Amniotic epithelial cell (primary cell): ENCODE measurements at regions not wholly inside any gene's neighbourhood (a gene's known extent, or its start where the extent isn't known, plus 50 kb on each side); places are given as distances from the start of the nearest gene placed in this dataset.
"Not testable (repeated sequence)": the region's sequence is repeated elsewhere in the genome, so short reads cannot be mapped to it uniquely, and the experiment has no call there.

Experiments
- DNase-seq: peaks from one replicate; pipeline ENCODE4 v3.0.0-alpha.2; 2010; ENCODE audit warnings: low read depth

DNA sequence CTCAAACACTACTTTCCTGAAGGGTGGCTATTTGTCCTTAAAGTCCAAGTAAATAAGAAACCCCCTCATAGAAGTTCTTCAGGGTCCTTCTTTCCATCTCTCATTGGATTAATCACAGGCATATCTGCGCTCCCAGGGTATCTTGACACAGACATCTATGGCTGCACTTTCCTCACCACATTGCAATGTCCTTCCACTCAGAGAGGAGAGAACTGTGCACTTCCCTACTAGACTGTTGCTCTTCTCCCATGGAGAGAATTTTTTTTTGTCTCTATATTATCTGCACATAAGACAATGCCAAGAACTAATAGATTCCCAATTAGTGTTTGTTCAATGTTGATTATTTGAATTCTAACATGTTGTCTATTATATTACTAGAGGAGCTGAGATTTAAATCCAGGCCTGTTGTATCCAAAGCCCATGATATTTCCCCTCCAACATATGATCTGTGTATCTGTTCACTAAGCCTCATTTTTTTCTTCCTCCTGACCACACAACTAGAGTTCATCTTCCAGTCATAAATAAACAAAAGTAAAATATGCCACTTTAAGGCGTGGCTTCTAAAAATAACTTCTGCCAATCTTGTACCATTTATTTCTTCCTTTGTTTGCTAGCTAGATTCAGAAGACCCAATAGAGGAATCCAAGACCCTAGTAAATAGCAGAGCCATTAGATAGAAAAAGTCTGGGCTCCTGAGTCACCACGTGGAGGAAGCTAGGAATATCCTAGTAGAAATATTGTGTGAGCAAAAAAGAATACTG is 61.5 kb upstream of the FAM241A start:
- DNase-seq, result peak; percentile 61

DNA sequence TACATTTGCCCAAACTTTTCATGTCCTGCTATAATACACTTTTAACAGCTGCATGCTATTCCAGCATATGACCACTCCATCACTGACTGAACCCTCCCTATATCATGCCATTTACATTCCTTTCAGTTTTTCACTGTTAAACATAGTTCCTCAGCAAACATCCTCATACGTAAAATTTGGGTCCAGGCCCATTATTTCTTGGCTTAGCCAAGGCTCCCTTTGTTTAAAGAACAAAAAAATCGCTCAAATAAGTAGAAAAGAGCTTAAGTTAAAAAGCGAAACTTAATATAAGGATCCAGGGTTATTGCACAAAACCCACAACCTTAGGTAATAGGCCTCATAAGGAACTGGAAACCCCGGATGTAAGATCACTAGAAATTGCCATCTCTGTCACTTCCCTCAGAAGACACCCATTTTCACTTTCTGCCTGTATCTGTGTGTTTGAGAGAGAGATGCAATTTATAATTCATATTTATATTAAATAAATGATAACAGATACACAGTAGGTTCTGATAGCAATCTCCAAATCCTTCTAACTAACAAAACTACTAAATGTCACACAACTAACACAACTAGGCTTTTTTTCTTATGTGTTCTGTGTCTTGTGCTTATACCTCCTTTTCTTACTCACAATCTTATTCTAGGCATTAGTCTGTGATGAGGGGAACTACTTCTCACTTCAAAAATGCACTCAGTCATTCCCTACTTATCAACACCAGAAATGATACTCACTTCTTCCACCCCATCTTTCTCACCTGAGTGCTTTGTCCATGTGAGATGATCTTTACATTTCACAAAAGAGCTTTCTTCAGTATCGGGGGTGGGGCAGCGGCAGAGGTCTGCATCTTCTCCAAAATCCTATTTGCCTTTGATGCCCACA is 59.9 kb upstream of the FAM241A start:
- DNase-seq, result no peak

- DNase-seq, result no peak
Observed at GRCh38 chr4:112086036-112086434, 59.2 kb upstream of the FAM241A start.

DNA sequence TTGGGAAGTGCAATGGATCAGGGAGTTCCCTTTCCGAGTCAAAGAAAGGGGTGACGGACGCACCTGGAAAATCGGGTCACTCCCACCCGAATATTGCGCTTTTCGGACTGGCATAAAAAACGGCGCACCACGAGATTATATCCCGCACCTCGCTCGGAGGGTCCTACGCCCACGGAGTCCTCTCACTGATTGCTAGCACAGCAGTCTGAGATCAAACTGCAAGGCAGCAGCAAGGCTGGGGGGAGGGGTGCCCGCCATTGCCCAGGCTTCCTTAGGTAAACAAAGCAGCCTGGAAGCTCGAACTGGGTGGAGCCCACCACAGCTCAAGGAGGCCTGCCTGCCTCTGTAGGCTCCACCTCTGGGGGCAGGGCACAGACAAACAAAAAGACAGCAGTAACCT is 58.6 kb upstream of the FAM241A start:
- DNase-seq, result not testable (repeated sequence)

- DNase-seq, result not testable (repeated sequence)
Observed at GRCh38 chr4:112092330-112092729, 52.9 kb upstream of the FAM241A start.

- DNase-seq, result no peak
Observed at GRCh38 chr4:112093636-112094202, 51.5 kb upstream of the FAM241A start.

GRCh38 chr4:112094330-112094729 is 50.9 kb upstream of the FAM241A start:
- no peak for DNase-seq
